ENCODE measurements at regions not wholly inside any gene's neighbourhood (a gene's known extent, or its start where the extent isn't known, plus 50 kb on each side); places are given as distances from the start of the nearest gene placed in this dataset.
"Not testable (repeated sequence)": the region's sequence is repeated elsewhere in the genome, so short reads cannot be mapped to it uniquely, and the experiment has no call there.

DNA sequence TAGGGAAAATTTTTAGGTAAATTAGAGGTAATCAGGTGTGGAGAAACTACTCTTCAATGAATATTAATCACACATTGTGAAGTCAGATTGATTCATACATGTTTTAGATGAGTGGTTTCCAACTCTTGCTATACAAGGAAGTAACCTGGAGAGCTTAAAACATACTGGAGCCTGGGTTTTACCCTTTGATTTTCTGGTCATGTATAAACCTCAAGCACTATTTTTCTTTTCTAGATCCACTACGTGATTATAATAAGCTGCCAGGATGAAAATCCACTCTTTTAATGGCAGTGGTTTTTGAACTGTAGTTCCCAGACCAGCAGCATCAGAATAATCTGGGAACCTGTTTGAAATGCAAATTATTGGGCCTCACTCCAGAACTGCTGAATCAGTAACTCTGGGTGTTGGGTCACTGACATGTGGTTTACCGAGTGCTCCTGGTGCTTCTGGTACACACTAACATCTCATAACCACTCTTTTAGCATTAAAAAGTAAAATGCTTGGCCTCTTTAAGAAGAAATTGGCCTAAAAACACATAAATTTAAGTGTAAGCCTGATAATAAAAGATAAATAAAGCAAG lies 63.4 kb downstream of the DCAF12L1 start:
- Mint-ChIP-seq H3K36me3 (ENCODE audit: insufficient read depth, unreplicated experiment) (no peaks in the 10 kb centered on the region), H3K4me1 (ENCODE audit: insufficient read depth, unreplicated experiment) (no peaks in the 10 kb centered on the region), H3K27me3 (ENCODE audit: insufficient read depth, unreplicated experiment) (no peaks in the 10 kb centered on the region), H3K4me3 (ENCODE audit: unreplicated experiment) (no peak overlapping the region), H3K27ac (ENCODE audit: low read depth, unreplicated experiment) (no peak overlapping the region), H3K9me3 (ENCODE audit: unreplicated experiment) (peaks cover 7% of the 10 kb centered on the region)
- intact Hi-C loops (cut with micrococcal nuclease) = no loop called here
- TF ChIP-seq, protein P1, sequence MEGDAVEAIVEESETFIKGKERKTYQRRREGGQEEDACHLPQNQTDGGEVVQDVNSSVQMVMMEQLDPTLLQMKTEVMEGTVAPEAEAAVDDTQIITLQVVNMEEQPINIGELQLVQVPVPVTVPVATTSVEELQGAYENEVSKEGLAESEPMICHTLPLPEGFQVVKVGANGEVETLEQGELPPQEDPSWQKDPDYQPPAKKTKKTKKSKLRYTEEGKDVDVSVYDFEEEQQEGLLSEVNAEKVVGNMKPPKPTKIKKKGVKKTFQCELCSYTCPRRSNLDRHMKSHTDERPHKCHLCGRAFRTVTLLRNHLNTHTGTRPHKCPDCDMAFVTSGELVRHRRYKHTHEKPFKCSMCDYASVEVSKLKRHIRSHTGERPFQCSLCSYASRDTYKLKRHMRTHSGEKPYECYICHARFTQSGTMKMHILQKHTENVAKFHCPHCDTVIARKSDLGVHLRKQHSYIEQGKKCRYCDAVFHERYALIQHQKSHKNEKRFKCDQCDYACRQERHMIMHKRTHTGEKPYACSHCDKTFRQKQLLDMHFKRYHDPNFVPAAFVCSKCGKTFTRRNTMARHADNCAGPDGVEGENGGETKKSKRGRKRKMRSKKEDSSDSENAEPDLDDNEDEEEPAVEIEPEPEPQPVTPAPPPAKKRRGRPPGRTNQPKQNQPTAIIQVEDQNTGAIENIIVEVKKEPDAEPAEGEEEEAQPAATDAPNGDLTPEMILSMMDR (IDR thresholded peaks at IDR 0.05; ENCODE audit: unreplicated experiment) = no peak
- ChIA-PET POLR2A (no interaction called here), CTCF (no interaction called here)
- no TSS peak for BruUV-seq (replicated peaks)
- DNase-seq (ENCODE audit: unreplicated experiment) = no peak

- no peak for DNase-seq (ENCODE audit: unreplicated experiment)
- CTCF ChIA-PET = no interaction called here
- POLR2A ChIA-PET = no interaction called here
- H3K36me3 Mint-ChIP-seq (ENCODE audit: insufficient read depth, unreplicated experiment) = no peaks in the 10 kb centered on the region
- no peak overlapping the region for H3K27ac Mint-ChIP-seq (ENCODE audit: low read depth, unreplicated experiment)
- no peaks in the 10 kb centered on the region for H3K4me1 Mint-ChIP-seq (ENCODE audit: insufficient read depth, unreplicated experiment)
- no TSS peak for BruUV-seq (replicated peaks)
- H3K4me3 Mint-ChIP-seq (ENCODE audit: unreplicated experiment) = no peak overlapping the region
- TF ChIP-seq, protein P1 (IDR thresholded peaks at IDR 0.05; ENCODE audit: unreplicated experiment) = no peak
- intact Hi-C loops (cut with micrococcal nuclease) = no loop called here
- H3K9me3 Mint-ChIP-seq (ENCODE audit: unreplicated experiment) = no peaks in the 10 kb centered on the region
- no peaks in the 10 kb centered on the region for H3K27me3 Mint-ChIP-seq (ENCODE audit: insufficient read depth, unreplicated experiment)
These were observed 67.2 kb downstream of the DCAF12L1 start for GRCh38 chrX:126485409-126485808.

GRCh38 chrX:126481916-126482315 lies 70.7 kb downstream of the DCAF12L1 start:
- Mint-ChIP-seq H3K9me3 (ENCODE audit: unreplicated experiment) (peaks cover 12% of the 10 kb centered on the region), H3K4me1 (ENCODE audit: insufficient read depth, unreplicated experiment) (no peaks in the 10 kb centered on the region), H3K4me3 (ENCODE audit: unreplicated experiment) (no peak overlapping the region), H3K36me3 (ENCODE audit: insufficient read depth, unreplicated experiment) (no peaks in the 10 kb centered on the region), H3K27ac (ENCODE audit: low read depth, unreplicated experiment) (no peak overlapping the region), H3K27me3 (ENCODE audit: insufficient read depth, unreplicated experiment) (no peaks in the 10 kb centered on the region)
- peak; percentile 22 for DNase-seq (ENCODE audit: unreplicated experiment)
- ChIA-PET POLR2A (no interaction called here), CTCF (no interaction called here)
- no TSS peak for BruUV-seq (replicated peaks)
- TF ChIP-seq, protein P1 (IDR thresholded peaks at IDR 0.05; ENCODE audit: unreplicated experiment) = no peak
- intact Hi-C loops (cut with micrococcal nuclease) = no loop called here

- H3K4me1 Mint-ChIP-seq (ENCODE audit: insufficient read depth, unreplicated experiment); H3K9me3 Mint-ChIP-seq (ENCODE audit: unreplicated experiment); H3K27ac Mint-ChIP-seq (ENCODE audit: low read depth, unreplicated experiment); CTCF ChIA-PET; POLR2A ChIA-PET; H3K27me3 Mint-ChIP-seq (ENCODE audit: insufficient read depth, unreplicated experiment); BruUV-seq (replicated peaks); intact Hi-C loops (cut with micrococcal nuclease); H3K36me3 Mint-ChIP-seq (ENCODE audit: insufficient read depth, unreplicated experiment); H3K4me3 Mint-ChIP-seq (ENCODE audit: unreplicated experiment); DNase-seq (ENCODE audit: unreplicated experiment): not testable (repeated sequence)
These were observed 92.5 kb downstream of the DCAF12L1 start for GRCh38 chrX:126459896-126460826.

Data from MCF 10A (cell line).